ENCODE measurements at regions not wholly inside any gene's neighbourhood (a gene's known extent, or its start where the extent isn't known, plus 50 kb on each side); places are given as distances from the start of the nearest gene placed in this dataset.

DNA sequence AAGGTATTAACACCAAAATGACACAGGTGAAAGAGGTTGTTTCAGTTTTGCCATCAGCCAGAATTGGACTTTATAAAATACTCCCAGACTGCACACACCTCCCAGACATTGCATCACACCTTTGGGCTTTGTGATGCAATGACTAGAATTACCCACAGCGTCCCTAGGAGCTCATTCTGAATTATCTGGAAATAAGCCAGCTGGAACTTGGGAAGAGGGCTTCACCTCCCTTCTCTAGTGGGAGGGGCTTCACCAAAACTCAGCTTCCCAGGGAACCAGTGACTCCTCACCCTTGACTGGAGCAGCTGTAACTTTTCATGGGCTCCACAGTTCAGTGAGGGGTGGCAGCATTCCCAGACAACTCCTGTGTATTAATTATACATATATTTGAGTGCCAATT lies 83.1 kb upstream of the BZW1 start:
- Histone ChIP-seq H3K27ac (ENCODE audit: low read depth, low read length) (no peak overlapping the region), H2BK20ac (ENCODE audit: low read length) (no peak overlapping the region), H3K4me2 (ENCODE audit: insufficient read depth in 1 of 2, low read depth in 2 of 2, low read length in 2 of 2) (no peak overlapping the region), H3K36me3 (ENCODE audit: control insufficient read depth in 2 of 4, insufficient read depth in 4 of 4, low read length in 3 of 4) (no peaks in the 10 kb centered on the region), H3K23ac (ENCODE audit: insufficient read length) (no peak overlapping the region), H4K20me1 (replicated peaks in 1 of 2; ENCODE audit: control insufficient read depth in 1 of 2, insufficient read depth in 2 of 2, low read length in 2 of 2) (no peaks in the 10 kb centered on the region), H3K23me2 (ENCODE audit: low read depth, low read length) (no peaks in the 10 kb centered on the region; the same call in 1 of the 2 replicates), H4K8ac (ENCODE audit: extremely low read depth, insufficient read depth, low read length) (no peak overlapping the region), H3K9ac (replicated peaks in 1 of 4; ENCODE audit: extremely low read depth in 1 of 4, low read depth in 3 of 4, low read length in 3 of 4) (no peak overlapping the region), H2BK15ac (ENCODE audit: low read length) (no peak overlapping the region), H2BK120ac (replicated peaks; ENCODE audit: low read depth, low read length) (no peak overlapping the region), H2AFZ (ENCODE audit: low read length) (peak overlapping the region; percentile 10; the same call in 1 of the 2 replicates), H4K91ac (replicated peaks; ENCODE audit: insufficient read length, low read length) (no peak overlapping the region), H4K5ac (ENCODE audit: insufficient read length, low read depth, low read length) (no peak overlapping the region), H3K18ac (ENCODE audit: extremely low read depth, low read length) (no peak overlapping the region), H3K14ac (ENCODE audit: insufficient read length) (no peak overlapping the region), H3K4me3 (ENCODE audit: extremely low read depth in 1 of 4, insufficient read depth in 2 of 4, low read depth in 3 of 4, low read length in 4 of 4) (no peak overlapping the region), H3K27me3 (replicated peaks in 1 of 4; ENCODE audit: control insufficient read depth in 3 of 4, extremely low read depth in 1 of 4, insufficient read depth in 3 of 4, low read length in 3 of 4) (0 out of 7 replicates have a peak, but pooled peaks cover 0 to 2% (median 0%) of the 10 kb centered on the region in 4 experiments), H3K56ac (replicated peaks; ENCODE audit: insufficient read length, low read depth, low read length) (no peak overlapping the region), H3K4ac (replicated peaks; ENCODE audit: insufficient read length, low read depth, low read length) (no peak overlapping the region), H2AK5ac (ENCODE audit: low read depth, low read length) (no peak overlapping the region), H2BK12ac (ENCODE audit: low read depth, low read length) (no peak overlapping the region), H3K79me2 (ENCODE audit: control insufficient read depth in 1 of 2, insufficient read depth in 2 of 2, low read length in 2 of 2) (no peaks in the 10 kb centered on the region), H3K4me1 (replicated peaks in 1 of 4; ENCODE audit: control insufficient read depth in 3 of 4, insufficient read depth in 4 of 4, low read length in 3 of 4) (peaks cover 0 to 10% (median 5%) of the 10 kb centered on the region in 4 experiments; a peak in 4 of 7 replicates), H2BK5ac (ENCODE audit: low read depth, low read length) (no peak overlapping the region), H3K9me3 (ENCODE audit: insufficient read depth in 2 of 2, low read depth in 1 of 2, low read length in 1 of 2) (no peaks in the 10 kb centered on the region), H3K79me1 (ENCODE audit: low read depth, low read length) (no peaks in the 10 kb centered on the region)
- 83% methylated on average over 1 of the region's 1 CpG; no CpG with 5 or more reads in 1 of the 2 experiments for WGBS, 2 experiments (ENCODE audit: extremely low coverage in 1 of 2, insufficient coverage in 1 of 2, insufficient read length in 1 of 2, insufficient replicate concordance in 2 of 2, low coverage in 1 of 2, low lambda C conversion rate in 2 of 2, missing lambda C conversion rate in 1 of 2)
- DNase-seq (ENCODE audit: low read depth in 1 of 2, low spot score in 2 of 2) (no peak), FAIRE-seq (no peak)
- TF ChIP-seq EP300 (IDR thresholded peaks at IDR 0.05; ENCODE audit: borderline replicate concordance in 1 of 2, low read depth in 2 of 2, low read length in 2 of 2): no peak
- TF ChIP-seq JUN (IDR thresholded peaks at IDR 0.05; ENCODE audit: low read depth, low read length): no peak
- TF ChIP-seq, protein P1, sequence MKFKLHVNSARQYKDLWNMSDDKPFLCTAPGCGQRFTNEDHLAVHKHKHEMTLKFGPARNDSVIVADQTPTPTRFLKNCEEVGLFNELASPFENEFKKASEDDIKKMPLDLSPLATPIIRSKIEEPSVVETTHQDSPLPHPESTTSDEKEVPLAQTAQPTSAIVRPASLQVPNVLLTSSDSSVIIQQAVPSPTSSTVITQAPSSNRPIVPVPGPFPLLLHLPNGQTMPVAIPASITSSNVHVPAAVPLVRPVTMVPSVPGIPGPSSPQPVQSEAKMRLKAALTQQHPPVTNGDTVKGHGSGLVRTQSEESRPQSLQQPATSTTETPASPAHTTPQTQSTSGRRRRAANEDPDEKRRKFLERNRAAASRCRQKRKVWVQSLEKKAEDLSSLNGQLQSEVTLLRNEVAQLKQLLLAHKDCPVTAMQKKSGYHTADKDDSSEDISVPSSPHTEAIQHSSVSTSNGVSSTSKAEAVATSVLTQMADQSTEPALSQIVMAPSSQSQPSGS (IDR thresholded peaks at IDR 0.05; ENCODE audit: low read length): no peak
- TF ChIP-seq CEBPB (IDR thresholded peaks at IDR 0.05; ENCODE audit: low read depth, low read length): peak; percentile 57; the same call in 1 of the 2 replicates
- ChIA-PET POLR2A (ENCODE audit: partially characterized antibody) (interaction anchor here (1.0 kb wide), 2 partner anchors 8 to 12 kb away, joined by 3 read pairs; no protein-coding TSS in a partner anchor), CTCF (ENCODE audit: partially characterized antibody) (interaction anchor here (1.0 to 8.2 kb wide), 5 partner anchors 12 to 248 kb away, joined by 3 to 52 read pairs (median 5); no protein-coding TSS in a partner anchor)
